Mammary epithelial cell (primary cell): ENCODE measurements at regions not wholly inside any gene's neighbourhood (a gene's known extent, or its start where the extent isn't known, plus 50 kb on each side); places are given as distances from the start of the nearest gene placed in this dataset.

Source experiments
- EZH2 ChIP-seq: IDR thresholded peaks from 2 replicates; pipeline ENCODE4 v1.6.1; 2012; ENCODE audit warnings: low read length, inconsistent platforms, borderline replicate concordance
- TF ChIP-seq, protein P1 (sequence below), 2 donors: IDR thresholded peaks in 1 of 2; conservative IDR thresholded peaks in 1 of 2; 2 replicates each; pipeline ENCODE4 v1.5.1; 2011 to 2012; ENCODE audit warnings: inconsistent platforms in 2 of 2, low read length in 2 of 2, mild to moderate bottlenecking in 2 of 2, control low read depth in 1 of 2, low read depth in 1 of 2; ENCODE audit not compliant: insufficient read depth in 1 of 2; ENCODE audit errors: extremely low read depth in 1 of 2

DNA sequence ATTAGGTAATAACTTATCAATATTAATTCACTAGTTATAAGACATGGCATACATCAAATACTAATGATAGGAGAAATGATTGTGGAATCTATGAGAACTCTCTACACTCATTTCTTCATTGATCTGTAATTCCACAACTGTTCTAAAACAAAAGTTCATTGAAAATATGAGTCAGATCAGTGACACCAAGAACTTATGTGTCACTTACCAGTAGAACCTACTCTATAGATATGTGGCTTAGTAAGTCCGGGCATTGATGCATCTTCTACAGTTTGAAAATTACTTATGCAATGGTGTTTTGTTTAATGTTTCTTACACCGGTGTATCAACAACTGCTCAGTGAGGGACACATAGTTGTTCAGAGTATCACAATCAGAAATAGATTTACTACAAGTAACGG, 520.3 kb downstream of the ARAP2 start:
- TF ChIP-seq, protein P1, sequence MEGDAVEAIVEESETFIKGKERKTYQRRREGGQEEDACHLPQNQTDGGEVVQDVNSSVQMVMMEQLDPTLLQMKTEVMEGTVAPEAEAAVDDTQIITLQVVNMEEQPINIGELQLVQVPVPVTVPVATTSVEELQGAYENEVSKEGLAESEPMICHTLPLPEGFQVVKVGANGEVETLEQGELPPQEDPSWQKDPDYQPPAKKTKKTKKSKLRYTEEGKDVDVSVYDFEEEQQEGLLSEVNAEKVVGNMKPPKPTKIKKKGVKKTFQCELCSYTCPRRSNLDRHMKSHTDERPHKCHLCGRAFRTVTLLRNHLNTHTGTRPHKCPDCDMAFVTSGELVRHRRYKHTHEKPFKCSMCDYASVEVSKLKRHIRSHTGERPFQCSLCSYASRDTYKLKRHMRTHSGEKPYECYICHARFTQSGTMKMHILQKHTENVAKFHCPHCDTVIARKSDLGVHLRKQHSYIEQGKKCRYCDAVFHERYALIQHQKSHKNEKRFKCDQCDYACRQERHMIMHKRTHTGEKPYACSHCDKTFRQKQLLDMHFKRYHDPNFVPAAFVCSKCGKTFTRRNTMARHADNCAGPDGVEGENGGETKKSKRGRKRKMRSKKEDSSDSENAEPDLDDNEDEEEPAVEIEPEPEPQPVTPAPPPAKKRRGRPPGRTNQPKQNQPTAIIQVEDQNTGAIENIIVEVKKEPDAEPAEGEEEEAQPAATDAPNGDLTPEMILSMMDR (conservative IDR thresholded peaks at IDR 0.05 in 1 of 2, IDR thresholded peaks at IDR 0.05 in 1 of 2; ENCODE audit: extremely low read depth in 1 of 2, insufficient read depth in 1 of 2, low read depth in 1 of 2, low read length in 2 of 2): no peak
- TF ChIP-seq EZH2: no peak
